T-helper 1 cell (primary cell): ENCODE measurements at regions not wholly inside any gene's neighbourhood (a gene's known extent, or its start where the extent isn't known, plus 50 kb on each side); places are given as distances from the start of the nearest gene placed in this dataset.

ENCODE experiments used
- DNase-seq, 5 donors: peaks; one replicate each; pipeline ENCODE4 v3.0.0-alpha.2; 2012 to 2020

DNA sequence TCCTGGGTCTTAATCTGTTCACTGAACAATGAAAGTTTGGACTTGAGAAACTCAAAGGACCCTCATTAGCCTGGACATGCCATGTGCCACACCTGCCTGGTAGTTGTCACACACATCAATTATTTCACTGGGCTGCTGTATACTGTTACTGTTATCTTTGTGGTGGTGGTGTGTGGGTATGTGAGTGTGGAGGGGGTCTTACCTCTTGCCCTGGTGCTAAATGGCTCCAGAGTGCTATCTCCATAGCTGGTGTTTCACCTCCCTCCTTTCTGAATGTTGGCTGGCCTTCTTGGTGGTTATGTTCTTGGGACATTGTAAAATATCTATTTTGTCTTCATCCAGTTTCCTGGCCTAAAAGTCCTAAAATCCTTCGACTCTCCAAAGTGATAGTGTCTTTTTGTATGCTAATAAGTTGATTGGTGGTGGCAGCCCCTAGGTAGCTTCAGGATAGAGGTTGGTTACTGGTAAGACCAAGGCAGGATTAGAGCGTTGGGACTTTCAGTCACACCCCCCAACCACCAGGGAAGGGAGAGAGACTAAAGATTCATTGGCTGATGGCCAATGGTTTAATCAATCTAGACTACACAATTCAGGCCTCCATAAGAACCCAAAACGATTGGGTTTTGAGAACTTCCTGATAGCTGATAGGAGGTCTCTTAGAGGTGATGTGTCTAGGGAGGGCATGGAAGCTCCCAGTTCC is 328.1 kb downstream of the MYCN start:
- no peak for DNase-seq

DNA sequence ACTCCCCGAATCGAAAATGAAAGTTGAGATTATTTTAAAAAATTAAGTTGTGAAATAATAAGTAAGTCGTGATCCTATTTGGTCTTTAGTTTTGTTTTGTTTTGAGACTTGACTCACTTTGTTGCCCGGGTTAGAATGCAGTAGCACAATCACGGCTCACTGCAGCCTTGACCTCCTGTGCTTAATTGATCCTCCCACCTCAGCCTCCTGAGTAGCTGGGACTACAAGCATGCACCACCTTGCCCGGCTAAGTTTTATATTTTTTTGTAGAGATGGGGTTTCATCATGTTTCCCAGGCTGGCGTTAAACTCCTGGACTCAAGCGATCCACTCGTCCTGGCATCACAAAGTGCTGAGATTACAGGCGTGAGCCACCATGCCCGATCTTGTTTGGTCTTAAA is 326.2 kb downstream of the MYCN start:
- no peak for DNase-seq

DNA sequence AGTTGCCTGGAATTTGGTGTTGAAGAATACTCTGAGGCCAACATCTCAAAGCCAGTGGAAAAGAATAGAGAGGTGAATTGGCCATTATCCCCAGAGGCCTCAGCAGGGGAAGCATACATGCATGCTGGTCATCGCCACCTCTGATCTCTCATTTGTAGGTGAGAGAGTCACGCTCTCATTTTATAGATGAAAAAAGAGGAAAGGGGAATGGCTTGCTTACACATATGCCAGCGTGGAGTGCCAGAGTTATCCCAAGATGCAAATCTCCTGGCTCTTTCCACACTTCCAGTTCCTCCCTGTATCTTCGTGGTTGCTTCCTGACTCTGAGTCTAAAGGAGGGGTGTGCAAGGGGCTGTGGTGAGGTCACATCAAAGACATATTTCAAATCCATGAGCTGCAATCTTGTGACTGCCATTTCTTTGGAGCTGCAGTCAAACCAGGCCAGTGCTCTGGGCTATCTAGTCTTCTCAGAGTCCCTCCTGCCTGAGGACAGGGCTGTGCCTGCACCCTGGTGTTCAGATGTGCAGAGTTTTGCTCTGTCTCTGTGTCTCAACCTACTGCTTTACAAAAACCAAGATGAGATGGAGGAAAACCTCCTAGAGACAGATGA is 324.7 kb downstream of the MYCN start:
- no peak for DNase-seq

DNA sequence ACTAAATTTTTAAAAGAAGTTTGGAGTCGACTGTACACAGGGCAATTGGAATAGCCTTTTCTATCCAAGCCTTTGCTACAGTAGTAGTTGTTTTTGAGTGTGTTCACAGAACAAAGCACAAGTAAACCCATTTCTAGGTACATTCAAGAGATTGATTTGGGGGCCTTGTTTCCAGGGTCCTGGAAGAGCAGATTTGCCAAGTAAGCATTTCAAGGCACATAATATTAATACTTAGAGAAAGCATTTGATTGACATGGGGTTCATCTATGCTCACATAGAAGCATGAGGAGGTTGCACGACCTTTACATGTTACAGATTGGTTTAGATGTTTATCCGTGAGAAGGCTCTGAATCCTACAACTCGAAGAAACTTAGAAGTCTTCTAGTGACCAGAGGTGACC is 324.1 kb downstream of the MYCN start:
- DNase-seq = no peak

DNA sequence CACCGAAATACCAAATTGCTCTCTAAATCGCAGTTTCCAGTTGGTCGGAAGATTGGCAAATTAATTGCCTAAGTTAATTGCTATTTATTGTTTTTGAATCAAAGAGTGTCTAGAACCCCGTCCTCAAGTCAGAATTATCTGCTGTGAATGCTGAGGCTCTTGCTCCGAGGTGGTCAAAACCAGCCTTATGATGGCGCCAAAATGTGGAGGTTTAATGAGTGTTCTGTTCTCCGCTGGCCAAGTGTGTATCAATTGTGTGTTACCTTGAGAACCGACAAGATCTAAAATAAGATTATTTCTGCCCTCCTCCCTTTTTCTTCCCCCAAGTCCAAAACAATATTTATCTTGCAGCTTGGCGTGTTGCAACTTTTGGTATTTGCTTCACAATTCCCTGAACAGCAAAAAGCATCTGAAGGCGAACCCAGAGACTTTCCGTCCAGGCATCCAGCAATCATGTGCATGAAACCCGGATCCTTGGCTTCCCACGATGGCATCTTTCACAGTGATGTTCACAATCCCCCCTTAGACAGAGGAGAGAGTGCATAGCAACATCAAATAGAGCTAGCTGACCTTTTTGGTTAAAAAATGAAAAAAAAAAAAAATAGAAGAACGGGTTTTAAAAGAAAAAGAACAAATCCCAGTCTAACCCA is 323.0 kb downstream of the MYCN start:
- DNase-seq = no peak

DNA sequence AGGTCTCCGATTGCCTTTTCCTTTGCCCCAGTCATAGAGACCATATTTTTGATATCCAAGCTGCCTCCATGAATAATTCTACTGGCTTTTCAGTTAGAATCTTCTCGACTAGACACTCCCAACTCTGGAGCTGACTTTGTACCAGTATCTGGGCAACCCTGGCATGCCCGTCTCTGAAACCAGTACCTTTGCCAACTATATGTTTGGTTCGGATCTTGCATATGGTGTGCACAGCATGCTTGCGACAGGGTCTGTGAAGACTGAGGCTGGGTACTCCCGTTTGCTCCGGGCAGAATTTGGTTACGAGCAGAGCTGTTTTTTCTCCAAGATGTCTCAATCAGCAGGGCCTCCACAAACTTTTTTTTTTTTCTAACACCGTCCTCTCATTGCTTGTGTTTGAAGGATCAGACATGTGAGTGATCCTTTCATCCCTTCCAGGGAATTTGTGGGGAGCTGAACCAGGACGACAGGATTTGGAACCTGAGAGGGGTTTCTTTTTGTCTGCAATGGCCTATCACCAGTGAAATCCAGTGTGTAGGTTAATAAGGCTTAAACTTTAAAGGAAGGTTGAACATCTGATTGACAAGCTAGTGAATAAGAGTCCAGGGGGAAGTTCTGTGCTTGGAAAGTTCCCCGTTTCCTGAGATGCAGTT is 322.3 kb downstream of the MYCN start:
- DNase-seq = no peak

DNA sequence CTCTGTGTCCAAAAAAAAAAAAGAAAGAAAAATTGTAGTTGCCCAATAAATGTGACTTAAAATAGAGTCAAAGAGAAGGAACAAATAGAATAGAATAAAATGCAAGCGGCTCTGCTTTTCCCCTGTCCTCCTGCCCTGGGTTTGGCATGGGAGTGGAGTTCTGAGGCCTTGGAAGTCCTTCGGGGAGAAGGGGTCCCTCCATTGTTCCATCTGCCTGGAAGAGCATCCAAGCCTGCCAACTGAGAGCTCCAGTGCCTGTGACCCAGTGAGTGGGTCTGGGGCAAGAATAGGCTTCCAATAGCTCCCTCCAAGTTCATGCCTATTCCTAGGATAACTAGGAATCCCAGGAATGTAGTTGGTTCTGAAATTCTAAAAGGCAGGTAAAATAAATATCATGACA is 321.4 kb downstream of the MYCN start:
- DNase-seq = no peak

DNA sequence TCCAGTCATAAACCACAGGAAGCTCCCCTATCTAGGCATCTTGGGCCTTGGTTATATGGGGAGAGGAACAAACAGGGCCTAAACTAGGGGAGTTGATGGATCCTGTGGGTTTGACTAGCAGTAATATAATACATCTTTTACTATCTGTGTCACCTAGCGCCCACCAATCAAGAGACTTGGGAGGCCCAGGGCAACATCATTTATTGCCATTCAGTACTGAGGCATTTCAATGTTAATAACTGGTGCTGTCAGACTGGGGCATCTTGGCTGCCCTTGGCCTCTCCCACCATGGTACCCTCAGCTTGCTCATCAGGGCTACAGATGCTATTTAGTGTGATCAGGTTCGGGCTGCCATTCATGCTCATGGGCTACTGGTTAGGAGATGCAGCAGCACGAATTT is 320.7 kb downstream of the MYCN start:
- DNase-seq = no peak

DNA sequence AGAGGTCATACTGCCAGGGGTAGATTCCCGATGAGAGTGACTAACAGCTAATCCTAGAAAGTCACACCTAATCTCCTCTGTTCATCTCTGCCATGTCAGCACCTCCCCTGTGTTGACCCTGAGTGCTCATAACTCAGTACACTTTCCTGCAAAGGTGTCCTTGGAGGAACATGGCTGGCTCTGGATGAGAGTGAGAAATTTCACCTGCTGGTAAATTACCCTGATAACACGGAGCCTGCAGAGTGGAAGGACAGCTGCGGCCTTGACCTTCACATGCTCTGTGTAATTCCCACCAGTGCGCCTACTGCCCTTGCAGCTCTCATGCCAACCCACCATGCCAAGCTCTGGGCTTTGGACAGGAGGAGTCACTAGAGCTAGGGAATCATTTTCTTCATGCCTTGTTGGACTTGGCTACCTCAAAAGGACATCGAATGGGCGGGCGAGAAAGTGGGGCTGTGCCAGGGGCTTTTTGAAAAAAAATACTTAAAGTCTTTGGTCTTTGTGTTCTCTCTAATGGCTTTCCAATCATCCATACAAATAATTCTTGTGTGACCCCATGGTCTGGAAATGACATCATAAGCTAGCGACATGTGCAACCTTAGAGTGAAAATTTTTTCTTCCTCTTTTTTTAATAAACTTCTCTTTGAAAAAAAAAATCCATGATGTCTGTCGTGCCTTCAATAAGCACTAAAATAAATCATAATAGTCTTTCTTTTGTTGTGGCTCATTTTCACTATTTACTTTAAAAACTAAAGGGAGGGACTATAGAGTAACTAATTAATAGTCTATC is 319.9 kb downstream of the MYCN start:
- no peak for DNase-seq

DNA sequence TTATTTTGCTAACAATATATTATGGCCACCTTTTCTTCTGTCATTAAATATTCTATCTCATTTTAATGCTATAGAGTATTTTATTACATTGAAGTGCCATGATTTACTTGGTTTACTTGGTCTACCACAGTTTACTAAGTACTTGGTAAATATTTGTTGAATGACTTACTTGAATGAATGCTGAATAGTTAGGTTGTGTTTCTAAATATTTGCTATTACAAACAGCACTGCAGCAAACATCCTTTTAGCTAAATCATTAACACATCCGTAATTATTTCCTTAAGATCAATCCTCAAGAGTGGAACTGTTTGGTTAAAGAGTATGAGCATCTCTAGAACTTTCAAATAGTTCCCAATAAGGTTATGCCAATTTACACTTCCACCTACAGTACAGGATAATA is 318.7 kb downstream of the MYCN start:
- DNase-seq = no peak

DNA sequence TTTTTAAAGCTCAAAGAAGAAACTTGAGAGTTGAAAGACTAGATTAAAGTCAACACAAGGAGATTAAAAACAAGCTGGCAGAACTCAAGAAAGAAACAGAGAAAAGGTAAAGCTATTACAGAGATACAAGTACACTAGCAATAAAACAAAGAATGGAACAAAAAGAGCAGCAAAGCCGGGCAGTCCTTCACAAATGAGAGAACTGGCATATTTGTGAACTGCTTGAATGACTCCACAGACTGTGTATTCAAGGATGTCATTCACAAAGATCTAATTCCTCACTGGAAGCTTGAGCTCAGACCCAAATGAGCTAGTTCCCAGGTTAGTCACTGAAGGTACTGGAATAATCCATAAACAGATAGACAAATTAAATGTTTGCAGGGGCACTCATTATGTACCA is 318.0 kb downstream of the MYCN start:
- no peak for DNase-seq

DNA sequence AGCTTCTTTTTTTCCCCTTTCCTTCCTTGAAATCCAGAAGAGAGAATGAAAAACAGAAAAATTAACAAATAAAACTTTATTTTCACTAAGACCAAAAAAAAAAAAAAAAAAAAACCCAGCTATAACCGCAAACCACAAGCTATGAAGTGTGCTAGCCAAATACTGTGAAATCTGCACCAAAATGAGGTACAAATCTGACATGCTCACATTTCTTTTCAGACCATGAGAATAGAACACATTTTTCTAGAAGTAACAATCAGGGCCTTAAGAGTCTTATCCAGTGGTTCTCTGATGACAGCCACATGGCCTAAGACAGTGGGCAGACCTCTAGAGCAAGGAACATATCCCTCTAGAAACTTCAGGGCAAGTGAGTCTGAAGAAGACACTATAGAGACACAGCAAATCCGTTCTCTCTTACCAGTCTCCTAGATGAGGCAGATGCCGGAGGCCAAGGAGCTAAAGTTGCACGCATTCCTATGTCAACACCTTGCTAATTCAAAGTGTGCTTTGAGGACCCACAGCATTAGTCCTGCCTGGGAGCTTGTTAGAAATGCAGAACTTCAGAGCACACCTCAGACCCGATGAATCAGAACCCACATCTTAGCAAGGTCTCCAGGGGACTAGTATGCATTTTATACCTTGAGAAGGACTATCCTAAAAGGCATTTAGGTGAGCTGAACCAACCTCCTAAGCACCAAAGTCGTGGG is 317.1 kb downstream of the MYCN start:
- no peak for DNase-seq

DNA sequence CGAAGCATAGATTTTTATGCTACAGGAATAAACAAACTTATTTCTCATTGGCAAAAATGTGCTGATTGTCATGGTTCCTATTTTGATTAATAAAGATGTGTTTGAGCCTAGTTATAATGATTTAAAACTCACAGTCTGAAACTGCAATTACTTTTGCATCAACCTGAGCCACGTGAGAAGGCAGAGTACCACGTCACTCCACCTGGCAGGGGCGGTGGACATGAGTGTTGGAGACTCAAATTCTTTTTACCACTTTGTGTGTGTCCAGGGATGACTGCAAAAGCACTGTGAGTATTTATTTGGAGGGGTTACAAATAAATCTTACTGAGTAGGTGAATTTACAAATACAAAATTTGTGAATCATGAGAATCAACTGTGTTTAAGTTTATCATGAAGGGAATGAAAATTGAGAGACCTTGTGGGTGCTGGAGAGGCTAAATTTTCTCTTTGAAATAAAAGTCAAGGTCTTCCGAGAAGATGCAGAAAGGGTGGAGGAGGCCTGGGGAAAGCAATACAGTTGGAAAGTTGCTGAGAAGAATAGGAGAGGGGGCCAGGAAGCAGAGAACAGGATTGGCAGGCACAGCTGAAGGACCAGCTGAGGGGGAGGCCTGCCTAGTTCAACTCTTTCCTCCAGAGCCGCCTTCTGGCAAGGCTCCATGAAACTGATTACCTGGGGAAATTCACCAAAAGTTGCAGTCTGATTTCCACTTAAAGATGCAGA is 316.4 kb downstream of the MYCN start:
- DNase-seq = no peak

DNA sequence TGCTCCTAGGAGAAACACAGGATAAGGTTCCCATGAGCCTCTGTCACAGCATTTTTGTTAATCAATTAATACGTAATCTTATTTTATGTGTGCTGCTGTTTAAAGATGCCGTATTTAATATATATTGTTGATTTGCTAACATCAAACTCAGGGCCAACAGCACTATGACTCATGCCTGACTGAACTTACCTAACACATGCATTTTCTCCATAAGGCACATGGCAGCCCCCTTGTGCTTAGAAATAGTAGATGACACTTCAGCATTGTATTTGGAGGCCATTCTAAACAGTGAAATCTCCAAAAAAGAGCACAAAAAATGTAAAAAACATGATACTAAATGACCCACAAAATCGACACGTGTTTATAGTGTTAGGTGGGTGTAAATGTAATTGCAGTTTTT is 314.8 kb downstream of the MYCN start:
- no peak for DNase-seq

DNA sequence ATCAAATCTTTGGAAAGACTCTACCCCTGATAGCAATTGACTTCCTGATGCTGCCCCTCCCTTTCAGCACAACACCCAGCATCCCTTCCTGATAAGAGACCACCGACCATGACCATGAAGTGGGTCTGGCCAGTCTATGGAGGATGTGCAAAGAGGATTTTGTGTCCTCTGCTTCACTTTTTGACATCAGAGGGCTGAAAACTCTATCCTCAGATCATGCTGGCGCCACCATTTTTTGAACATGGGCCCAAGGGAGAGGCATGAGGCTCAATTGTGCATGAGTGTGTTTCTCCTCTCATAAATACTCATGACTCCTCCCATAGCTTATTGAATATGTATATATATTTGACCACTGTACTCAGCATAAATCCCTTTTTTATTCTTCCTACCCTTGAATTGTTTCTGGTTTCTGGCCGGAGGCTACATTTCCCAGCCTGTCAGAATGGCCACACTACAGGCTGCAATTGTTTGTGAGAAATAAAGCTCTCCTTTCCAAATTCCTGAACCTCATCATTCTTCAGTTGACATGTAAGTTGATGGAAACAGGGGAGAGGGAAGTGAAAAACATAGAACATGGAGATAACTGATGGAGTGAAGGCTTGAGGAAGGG is 314.1 kb downstream of the MYCN start:
- DNase-seq = no peak

DNA sequence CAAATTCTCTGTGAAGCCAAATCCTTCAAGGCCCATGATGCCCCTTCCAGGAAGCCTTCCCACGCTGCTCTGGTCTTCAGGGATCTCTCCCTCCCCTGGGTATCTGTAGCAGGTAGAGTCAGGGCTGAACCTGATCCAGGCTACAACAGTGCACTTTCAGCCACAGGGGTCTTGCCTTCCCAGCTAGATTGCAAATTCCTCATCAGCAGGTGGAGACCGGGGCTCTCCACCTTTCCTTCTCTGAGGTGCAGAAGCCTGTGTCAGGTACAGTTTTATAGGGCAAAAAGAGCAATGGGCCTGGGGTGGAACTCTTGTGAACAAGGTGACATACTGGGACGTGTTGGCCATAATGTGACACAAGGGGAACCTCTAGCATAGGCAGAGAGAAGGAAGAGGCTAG is 312.9 kb downstream of the MYCN start:
- no peak for DNase-seq

DNA sequence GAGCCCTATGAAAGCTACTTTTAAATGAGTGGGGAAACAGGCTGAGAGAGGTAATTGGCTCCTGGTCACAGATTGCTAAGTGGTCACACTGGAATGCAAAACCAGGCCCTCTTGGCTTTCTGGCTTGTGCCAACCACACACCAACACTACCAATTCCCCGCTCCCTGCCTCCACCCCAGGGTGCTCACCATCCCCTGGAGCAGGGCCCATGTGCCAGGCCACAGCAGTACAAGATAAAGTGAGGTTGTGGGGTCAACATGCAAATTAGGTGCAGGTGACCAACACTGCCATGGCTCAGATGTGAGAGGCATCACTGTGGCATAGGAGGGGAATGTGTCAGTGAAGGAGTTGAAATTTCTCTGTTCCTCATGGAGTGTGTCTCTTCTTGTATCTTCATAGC is 312.5 kb downstream of the MYCN start:
- no peak for DNase-seq

DNA sequence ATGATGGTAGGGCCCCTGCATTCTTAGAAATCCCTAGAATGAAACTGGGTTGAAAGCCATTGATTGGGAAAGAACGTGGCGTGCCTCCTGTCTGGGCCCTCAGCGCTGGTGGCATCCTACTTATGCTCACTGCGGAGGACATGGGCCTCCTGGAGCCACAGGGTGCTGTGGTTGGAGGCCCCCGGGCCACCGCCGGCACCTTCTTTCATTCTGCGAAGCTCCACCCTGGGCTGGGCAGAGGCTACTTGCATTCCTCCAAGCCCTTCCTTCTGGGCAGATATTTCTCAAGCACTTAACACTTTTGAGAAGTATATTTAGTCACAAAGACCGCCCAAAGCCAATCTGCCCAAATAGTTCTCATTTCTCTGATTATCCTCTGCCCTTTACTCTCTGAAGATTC is 311.9 kb downstream of the MYCN start:
- DNase-seq = no peak

DNA sequence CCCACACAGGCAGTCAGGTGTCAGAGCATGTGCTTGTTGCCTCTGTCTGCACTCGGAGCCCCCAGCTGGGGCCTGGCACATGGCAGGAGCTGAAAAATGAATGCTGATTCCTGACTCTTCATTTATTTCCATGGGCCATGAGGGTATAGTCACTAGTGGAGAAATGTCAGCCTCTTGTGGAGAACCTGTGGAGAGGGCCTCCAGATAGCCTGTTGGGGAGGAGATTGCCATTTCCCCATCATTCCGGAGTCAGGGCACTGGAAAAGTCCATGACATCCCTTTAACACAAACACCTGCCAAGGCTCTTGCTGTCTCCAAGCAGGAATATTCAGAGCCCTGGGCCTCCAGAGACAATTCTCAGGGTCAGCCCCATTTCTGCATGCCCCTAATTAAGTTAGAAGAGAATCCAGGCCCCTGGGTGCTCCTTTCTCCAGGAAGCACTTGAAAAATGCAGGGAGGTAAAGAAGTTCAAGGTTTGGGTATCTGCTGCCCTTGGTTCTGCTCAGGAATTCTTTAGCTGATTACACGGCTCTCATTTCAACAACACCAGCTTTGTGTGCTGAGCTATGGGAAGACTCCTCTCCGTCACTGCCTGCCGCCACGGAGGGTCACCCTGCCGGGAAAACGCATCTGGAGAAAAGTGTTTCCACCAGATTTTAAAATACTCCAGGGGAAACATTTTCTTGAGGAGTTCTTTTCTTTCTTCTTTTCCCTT is 311.3 kb downstream of the MYCN start:
- DNase-seq = no peak

DNA sequence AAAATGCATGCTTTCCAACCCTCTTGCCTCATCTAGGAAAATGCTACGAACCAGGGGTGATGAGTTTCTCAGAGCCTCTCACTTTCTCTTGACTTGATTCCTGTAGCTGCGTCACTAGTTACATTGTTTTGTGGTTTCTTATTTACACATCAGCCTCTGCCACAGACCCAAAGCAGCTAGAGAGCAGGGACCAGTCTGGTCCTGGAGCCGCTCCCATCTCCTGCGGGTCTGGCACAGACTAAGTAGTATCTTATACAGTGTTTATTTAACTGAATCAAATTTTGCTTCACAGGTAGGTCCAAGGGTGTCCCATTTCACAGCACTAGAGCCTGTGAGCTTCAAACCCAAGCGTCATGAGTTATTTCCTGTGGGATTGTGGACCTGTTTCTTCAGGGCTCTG is 310.5 kb downstream of the MYCN start:
- no peak for DNase-seq

DNA sequence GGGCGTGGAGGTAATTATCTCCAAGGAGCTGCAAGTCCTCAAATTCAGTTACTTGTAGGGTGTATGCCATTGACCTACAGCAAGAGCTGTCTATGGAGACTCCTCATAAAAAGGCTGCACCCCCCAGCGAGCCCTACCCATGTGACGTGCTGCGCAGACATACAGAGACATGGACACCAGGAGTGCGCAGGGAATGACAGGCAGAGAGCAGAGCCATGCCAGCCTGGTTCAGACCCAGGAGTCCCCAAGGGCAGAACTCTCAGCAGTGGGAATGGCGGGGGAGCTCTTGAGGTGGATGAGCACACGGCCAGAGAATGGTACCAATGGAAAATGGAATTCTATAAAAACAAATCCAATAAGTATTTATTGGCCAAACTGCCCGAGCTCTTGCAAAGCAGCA is 310.1 kb downstream of the MYCN start:
- DNase-seq = no peak
